NCI-H2081 treated with DMSO at 0.1 percent for 48 hours (cell line): ENCODE measurements at regions not wholly inside any gene's neighbourhood (a gene's known extent, or its start where the extent isn't known, plus 50 kb on each side); places are given as distances from the start of the nearest gene placed in this dataset.
"Not testable (repeated sequence)": the region's sequence is repeated elsewhere in the genome, so short reads cannot be mapped to it uniquely, and the experiment has no call there.

Experiments used
- DNase-seq: peaks from one replicate; lab custom pipeline; 2025; lab: John Stamatoyannopoulos, UW

GRCh38 chr6:8831366-8832152 lies 396.2 kb upstream of the SLC35B3 start:
- DNase-seq, result no peak

DNA sequence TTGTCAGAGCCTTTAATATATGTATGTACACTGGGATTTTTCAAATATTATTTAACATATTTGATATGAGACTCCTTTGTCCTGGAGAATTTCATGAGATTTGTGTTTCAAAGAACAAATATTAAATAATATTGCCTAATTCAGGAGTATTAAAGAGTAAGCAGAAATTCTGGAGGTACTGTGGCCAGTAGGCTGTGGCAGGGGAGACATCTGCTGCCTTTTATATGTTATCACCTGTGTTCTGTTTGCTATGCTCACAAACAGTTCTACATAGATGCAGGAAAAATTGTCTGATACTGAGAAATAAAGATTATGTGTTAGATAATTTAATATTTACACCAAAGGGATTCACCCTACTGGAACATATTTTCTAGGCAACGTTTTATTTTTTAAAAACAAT lies 395.4 kb upstream of the SLC35B3 start:
- no peak for DNase-seq

DNA sequence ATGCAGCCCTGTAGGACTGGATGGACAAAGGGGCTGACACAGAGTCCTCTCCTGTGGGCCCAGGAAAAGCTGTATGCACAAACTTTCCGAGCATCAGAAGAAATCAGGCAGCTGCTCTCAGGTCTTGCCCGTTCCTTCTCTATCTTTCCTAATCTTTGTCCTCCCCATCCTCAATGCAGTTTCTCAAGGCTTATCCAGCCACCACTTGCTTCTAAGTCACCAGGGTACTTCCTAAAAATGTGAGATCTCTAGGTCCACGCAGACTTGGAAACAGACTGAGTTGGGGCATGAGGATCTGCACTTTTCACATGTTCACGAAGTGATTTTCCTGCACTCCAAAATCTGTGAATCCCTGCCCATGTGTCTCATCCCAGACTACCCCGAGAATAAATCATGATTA lies 394.5 kb upstream of the SLC35B3 start:
- DNase-seq, result no peak

DNA sequence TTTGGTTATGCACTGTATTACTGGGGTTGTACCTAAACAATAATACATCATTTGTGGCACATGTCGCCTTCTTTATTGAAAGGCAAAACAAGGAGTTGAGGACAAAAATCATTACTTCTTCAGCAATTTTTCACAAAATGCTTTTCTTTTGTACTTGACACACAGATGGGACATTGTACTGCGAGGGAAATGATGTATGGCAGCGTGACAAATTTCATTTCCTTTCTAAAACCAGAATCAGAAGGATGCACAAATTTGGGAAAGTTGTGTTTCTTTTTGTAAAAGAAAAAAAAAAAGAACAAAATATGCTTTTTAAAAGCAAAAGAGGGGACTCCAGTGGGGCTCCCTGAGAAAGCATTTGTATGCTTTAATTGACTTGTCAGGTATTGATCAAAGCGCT lies 394.0 kb upstream of the SLC35B3 start:
- no peak for DNase-seq

DNA sequence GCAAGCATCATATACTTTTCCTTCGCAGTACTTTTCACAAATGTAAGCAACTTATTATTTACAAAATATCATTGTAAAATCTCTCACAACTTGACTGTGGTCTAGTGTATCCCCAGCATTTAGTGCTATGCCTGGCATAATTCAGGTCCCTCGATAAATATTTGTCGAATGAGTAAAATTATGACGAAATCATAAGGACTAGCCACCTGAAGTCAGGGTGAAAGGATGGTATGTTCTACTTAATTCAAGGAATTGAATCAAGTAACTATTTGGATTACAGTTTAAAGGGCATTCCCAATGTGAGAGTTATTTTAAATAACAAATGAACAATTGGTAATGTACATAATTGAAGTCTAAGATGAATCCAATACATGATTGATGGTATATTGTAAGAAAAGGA lies 393.0 kb upstream of the SLC35B3 start:
- no peak for DNase-seq

GRCh38 chr6:8825726-8826125 lies 390.4 kb upstream of the SLC35B3 start:
- DNase-seq, result no peak

DNA sequence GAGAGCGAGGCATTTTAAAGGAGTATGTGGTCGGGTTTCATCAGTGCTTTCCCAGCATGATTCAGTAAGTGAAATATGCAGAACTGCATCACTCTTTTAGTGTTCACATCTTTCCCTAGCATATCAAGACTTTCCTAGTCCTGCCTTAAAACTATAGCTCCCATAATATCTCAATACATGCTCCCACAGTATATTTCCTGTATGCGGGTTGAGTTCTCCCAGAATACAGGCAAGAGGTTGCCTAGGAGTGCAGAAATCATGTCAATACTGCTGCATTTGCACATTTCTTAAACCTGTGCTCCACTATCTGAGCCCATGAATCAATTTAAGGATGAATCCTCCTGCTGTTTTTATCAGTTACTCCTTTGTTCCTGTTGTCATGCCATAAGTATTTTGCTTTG lies 386.6 kb upstream of the SLC35B3 start:
- DNase-seq, result no peak

- DNase-seq, result no peak
Measured at GRCh38 chr6:8820313-8820712, 385.0 kb upstream of the SLC35B3 start.

- no peak for DNase-seq
Measured at GRCh38 chr6:8819446-8819845, 384.1 kb upstream of the SLC35B3 start.

- no peak for DNase-seq
Measured at GRCh38 chr6:8814440-8815000, 379.2 kb upstream of the SLC35B3 start.

GRCh38 chr6:8810325-8810724 lies 375.0 kb upstream of the SLC35B3 start:
- no peak for DNase-seq

GRCh38 chr6:8809662-8810061 lies 374.3 kb upstream of the SLC35B3 start:
- no peak for DNase-seq

- no peak for DNase-seq
Measured at GRCh38 chr6:8803181-8803760, 367.9 kb upstream of the SLC35B3 start.

DNA sequence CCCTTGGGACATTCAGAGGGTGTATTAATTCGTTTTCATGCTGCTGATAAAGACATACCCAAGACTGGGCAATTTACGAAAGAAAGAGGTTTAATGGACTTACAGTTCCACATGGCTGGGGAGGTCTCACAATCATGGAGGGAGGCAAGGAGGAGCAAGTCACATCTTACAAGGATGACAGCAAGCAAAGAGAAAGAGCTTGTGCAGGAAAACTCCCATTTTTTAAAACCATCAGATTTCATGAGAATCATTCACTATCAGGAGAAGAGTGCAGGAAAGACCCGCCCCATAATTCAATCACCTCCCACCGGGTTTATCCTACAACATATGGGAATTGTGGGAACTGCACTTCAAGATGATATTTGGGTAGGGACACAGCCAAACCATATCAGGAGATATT lies 367.1 kb upstream of the SLC35B3 start:
- not testable (repeated sequence) for DNase-seq

- DNase-seq, result no peak
Measured at GRCh38 chr6:8794420-8794819, 359.1 kb upstream of the SLC35B3 start.

DNA sequence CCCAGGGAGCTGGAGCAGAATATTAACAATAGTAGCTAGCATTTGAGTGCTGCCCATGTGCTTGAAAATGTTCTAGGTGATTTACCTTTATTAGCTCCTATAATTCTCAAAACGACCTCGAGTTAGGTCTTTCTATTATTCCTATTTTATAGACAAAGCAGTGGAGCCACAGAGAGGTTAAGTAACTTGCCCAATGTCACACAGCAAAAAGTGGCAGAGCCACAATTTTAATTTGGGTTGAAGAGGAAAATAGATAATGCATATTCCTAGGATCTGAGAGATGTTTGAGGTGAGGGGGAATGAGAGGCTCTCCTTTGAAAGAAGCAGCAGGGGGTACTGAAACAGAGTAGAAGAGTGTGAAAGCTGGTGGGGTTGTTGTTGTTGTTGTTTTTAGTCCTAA lies 354.5 kb upstream of the SLC35B3 start:
- DNase-seq, result no peak

DNA sequence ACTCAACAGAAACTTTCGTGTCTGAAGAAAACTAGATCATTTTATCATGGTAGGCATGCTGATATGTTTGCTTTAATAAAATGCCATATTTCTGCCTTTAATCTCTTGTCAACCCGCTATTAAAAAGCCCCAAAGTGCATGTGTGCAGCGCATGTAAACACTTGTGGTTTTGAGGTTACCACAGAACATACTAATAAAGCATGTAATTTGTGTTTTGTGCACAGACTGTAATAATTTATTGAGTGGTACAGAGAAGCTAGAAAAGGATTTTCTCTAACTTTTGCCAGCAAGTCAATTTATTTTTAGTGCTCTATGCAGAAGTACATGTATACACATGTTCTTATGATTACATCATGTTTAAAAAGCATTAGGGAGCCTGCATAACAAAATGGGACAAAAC lies 349.9 kb upstream of the SLC35B3 start:
- no peak for DNase-seq

DNA sequence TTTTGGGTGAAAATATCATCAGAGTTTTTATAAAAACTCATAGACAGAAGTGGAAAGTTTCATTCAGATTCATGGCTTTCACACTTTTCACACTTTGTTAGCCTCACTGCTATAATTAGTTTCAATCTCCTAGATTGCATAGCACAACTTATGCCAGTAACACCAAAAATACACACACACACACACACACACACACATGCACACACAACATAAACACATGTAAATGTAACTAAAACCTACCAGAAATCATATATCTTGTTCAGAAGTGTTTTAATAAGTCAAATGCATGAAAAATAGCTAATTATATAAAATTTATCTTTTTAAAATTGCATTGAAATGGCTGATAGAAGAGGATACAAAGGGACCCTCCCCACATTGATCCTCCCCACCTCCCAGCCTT lies 347.8 kb upstream of the SLC35B3 start:
- DNase-seq, result no peak

- no peak for DNase-seq
Measured at GRCh38 chr6:8780653-8781052, 345.3 kb upstream of the SLC35B3 start.

DNA sequence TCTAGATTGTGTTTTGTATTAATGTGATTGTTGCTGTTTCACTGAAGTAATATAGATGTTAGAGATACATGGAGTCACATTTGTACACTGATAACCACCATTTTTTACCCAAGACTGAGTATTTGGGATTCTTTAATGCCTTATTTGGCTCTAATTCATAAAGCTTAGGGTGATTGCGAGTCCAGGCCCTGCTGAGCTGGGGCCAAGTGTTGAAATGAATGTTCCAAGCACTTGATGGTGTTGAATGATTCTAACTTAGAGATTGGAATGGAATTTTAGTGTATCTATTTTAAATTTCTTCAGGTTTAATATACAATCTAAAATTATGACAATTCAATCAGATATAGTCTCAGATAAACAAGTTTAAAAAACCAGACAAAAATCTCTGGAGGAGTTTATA lies 329.4 kb upstream of the SLC35B3 start:
- DNase-seq, result no peak

DNA sequence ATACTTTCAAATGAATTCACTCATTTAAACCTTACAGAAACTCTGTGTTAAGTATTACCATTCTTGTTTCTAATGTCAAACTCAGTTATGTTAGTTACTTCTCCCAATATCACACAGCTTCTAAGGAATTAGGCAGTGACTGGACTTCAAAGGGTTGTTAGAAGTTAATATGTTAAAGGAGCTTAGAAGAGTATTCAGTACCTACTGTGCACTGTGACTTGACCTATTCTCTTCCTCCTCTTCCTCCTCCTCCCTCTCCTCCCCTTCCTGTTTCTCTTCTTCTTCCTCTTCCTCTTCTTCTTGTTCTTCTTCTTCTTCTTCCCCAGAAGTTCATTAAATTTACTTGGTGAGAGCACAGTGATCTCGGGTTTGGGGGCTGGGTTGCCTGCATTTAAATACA lies 325.6 kb upstream of the SLC35B3 start:
- DNase-seq, result no peak

DNA sequence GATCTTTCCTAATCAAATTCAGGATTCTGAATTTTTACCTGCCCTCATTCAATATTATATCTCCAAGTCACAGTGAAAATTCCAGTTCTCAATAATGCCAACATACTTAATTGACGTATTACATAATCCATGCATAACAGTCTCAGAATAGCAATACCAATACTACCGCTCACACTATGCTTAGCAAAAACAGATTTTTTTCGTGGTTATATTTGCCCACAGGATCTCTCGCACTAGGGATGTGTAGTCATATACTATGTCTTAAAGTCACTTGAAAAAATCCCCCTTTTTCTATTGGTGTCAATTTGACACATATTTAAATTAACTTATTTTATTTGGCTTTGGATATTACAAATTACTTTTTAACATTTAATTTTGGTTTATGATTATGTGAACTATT lies 323.1 kb upstream of the SLC35B3 start:
- DNase-seq, result no peak

DNA sequence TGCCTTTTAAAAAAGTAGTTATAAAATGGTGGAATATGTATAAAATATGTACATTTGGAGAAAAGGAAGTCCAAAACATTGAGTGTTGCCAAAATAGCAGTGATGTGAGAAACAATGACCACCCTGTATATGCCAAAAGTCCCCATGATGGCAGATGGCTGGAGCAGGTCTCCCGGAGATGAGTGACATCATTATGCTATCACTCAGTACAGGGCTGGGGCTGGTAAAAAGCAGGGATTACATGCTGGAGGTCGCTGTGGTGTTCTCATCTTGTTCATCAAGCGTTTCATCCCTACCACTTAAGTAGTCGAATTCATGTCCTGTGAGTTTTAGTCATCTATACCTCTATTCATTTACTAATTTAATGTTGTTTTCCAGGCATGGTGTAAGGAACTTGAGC lies 315.3 kb upstream of the SLC35B3 start:
- no peak for DNase-seq

DNA sequence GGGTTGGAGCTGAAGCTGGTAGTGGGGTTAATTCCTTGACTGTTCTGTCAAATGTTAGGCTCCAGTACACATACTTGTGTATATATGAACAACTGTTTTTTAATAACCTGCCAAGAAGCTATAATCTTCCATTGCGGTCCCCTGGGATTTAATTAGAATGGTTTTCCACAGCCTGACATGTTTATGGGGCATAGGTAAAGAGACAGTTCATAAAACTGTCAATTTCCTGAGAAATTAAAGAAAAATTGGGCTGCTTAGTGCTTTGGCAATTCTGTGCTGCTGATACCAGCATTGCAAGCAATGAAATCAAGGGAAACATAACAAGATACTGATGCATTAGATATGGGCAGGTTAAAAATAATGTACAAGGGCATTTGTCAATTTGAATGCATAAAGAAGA lies 314.1 kb upstream of the SLC35B3 start:
- DNase-seq, result peak; percentile 91
